ENCODE measurements at regions not wholly inside any gene's neighbourhood (a gene's known extent, or its start where the extent isn't known, plus 50 kb on each side); places are given as distances from the start of the nearest gene placed in this dataset.

GRCh38 chrX:10749113-10749512 lies 128.7 kb upstream of the MID1 start:
- no peak for DNase-seq

- DNase-seq: no peak
Measured at GRCh38 chrX:10750581-10750980, 130.2 kb upstream of the MID1 start.

GRCh38 chrX:10753116-10753515 lies 132.7 kb upstream of the MID1 start:
- no peak for DNase-seq

- DNase-seq: no peak
Measured at GRCh38 chrX:10754445-10754844, 134.1 kb upstream of the MID1 start.

GRCh38 chrX:10755439-10756334 lies 135.3 kb upstream of the MID1 start:
- DNase-seq: no peak

- DNase-seq: no peak
Measured at GRCh38 chrX:10756441-10756840, 136.1 kb upstream of the MID1 start.

GRCh38 chrX:10759141-10759799 lies 138.9 kb upstream of the MID1 start:
- DNase-seq: no peak

- DNase-seq: peak; percentile 78
Measured at GRCh38 chrX:10761447-10761846, 141.1 kb upstream of the MID1 start.

GRCh38 chrX:10769195-10769594 lies 148.8 kb upstream of the MID1 start:
- peak; percentile 77 for DNase-seq

GRCh38 chrX:10769696-10770619 lies 149.6 kb upstream of the MID1 start:
- peak; percentile 82 for DNase-seq

- DNase-seq: no peak
Measured at GRCh38 chrX:10773318-10773717, 152.9 kb upstream of the MID1 start.

- DNase-seq: peak; percentile 42
Measured at GRCh38 chrX:10781847-10782530, 161.6 kb upstream of the MID1 start.

GRCh38 chrX:10783451-10783995 lies 163.1 kb upstream of the MID1 start:
- no peak for DNase-seq

- no peak for DNase-seq
Measured at GRCh38 chrX:10787264-10787663, 166.9 kb upstream of the MID1 start.

GRCh38 chrX:10794203-10794630 lies 173.8 kb upstream of the MID1 start:
- DNase-seq: no peak

GRCh38 chrX:10795721-10796120 lies 175.3 kb upstream of the MID1 start:
- no peak for DNase-seq

- no peak for DNase-seq
Measured at GRCh38 chrX:10797466-10797865, 177.1 kb upstream of the MID1 start.

GRCh38 chrX:10798041-10798440 lies 177.7 kb upstream of the MID1 start:
- no peak for DNase-seq

GRCh38 chrX:10800796-10801195 lies 180.4 kb upstream of the MID1 start:
- DNase-seq: no peak

GRCh38 chrX:10811111-10811510 lies 190.7 kb upstream of the MID1 start:
- no peak for DNase-seq

- no peak for DNase-seq
Measured at GRCh38 chrX:10813761-10814160, 193.4 kb upstream of the MID1 start.

- no peak for DNase-seq
Measured at GRCh38 chrX:10818651-10819050, 198.3 kb upstream of the MID1 start.
